ENCODE measurements at regions not wholly inside any gene's neighbourhood (a gene's known extent, or its start where the extent isn't known, plus 50 kb on each side); places are given as distances from the start of the nearest gene placed in this dataset.
"Not testable (repeated sequence)": the region's sequence is repeated elsewhere in the genome, so short reads cannot be mapped to it uniquely, and the experiment has no call there.

DNA sequence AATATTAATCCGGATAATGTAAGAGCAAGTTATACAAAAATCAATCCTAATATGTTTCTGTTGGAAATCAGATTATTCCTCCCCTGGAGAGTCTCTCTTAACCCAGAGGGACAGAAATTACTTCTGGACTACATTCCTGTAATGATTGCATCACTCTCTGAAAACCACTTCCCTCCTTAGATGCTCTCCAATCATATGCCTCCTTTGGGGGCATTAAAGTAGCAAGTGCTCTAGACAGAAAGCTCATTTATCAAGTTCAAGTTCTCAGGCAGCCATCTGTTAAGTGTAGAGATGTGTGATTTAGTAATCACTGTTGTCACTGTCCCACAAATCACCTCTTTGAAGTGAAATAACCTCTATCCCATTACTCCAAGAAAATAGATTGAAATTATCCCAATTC, 247.1 kb downstream of the SLCO4C1 start:
- no peak for DNase-seq (ENCODE audit: low spot score)

DNA sequence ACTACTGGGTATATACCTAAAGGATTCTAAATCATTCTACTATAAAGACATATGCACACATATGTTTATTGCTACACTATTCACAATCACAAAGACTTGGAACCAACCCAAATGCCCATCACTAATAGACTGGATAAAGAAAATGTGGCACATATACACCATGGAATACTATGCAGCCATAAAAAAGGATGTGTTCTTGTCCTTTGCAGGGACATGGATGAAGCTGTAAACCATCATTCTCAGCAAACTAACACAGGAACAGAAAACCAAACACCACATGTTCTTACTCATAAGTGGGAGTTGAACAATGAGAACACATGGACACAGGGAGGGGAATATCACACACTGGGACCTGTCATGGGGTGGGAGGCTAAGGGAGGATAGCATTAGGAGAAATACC, 249.0 kb downstream of the SLCO4C1 start:
- not testable (repeated sequence) for DNase-seq (ENCODE audit: low spot score)

DNA sequence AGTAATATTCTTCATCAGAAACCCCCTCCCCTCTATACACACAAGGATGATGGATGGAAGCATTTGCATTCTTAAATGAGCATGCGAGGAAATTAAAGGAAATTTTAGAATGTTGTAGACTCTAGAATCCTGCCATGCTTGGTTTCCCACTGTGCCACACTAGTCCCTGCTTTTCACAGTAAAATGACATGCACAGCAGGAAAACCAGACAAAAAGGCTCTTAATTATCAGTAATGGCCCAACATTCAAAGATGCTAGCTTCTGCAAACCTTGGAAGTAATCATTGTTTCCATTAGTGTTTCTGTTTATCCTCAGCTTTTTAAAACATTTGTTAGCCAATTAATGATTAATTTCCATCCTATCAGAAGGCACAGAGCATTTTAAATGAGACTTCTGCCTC, 255.8 kb downstream of the SLCO4C1 start:
- DNase-seq (ENCODE audit: low spot score), result no peak

DNA sequence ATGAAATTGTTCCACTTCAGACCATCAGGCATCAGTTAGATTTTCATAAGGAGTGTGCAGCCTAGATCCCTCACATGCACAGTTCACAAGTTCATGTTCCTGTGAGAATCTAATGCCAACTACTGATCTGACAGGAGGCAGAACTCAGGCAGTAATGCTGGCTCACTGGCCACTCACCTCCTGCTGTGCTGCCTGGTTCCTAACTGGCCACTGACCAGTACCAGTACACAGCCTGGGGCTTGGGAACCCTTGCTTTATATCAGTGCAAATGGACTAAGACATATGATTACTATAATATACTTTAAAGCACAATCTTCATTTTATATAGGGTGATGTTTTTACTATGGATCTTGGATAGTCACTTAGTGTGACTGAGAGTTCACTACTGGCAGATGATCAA, 259.2 kb downstream of the SLCO4C1 start:
- DNase-seq (ENCODE audit: low spot score), result no peak

DNA sequence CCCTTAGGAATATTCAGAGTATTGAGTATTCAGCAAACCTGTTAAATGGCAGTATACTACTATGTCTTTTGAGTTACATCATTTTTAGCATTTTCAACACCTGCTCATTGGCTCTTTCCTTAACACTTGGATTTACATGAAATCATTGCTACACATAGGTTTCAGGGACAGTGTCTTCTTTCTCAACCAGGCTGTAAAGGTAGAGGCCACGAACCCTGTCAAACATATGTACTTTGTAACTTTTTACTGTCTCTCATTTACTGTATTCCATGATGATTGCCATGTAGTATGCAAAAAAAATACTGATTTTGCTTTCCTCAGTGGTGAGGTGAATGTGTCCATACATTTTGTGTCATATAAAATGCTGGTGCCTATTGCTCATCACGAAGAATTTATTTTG, 264.4 kb downstream of the SLCO4C1 start:
- DNase-seq (ENCODE audit: low spot score), result no peak

DNA sequence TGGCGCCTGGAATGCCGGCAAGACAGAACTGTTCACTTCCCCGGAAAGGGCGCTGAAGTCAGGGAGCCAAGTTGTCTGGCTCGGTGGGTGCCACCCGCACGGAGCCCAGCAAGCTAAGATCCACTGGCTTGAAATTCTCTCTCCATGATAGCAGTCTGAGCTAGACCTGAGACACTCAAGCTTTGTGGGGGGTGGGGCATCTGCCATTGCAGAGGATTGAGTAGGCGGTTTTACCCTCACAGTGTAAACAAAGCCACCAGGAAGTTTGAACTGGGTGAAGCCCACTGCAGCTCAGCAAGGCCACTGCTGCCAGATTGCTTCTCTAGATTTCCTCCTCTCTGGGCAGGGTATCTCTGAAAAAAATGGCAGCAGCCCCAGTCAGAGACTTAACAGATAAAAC, 277.4 kb downstream of the SLCO4C1 start:
- DNase-seq (ENCODE audit: low spot score), result no peak

DNA sequence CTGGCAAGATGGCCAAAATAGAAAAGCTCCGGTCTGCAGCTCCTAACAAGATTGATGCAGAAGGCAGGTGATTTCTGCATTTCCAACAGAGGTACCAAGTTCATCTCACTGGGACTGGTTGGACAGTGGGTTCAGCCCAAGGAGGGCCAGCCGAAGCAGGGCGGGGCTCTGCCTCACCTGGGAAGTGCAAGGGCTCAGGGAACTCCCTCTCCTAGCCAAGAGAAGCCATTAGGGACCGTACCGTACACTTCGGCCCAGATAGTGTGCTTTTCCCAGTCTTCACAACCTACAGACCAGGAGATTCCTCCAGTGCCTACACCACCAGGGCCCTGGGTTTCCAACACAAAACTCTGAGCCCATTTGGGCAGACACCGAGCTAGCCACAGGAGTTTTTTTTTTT, 277.8 kb downstream of the SLCO4C1 start:
- DNase-seq (ENCODE audit: low spot score), result no peak

DNA sequence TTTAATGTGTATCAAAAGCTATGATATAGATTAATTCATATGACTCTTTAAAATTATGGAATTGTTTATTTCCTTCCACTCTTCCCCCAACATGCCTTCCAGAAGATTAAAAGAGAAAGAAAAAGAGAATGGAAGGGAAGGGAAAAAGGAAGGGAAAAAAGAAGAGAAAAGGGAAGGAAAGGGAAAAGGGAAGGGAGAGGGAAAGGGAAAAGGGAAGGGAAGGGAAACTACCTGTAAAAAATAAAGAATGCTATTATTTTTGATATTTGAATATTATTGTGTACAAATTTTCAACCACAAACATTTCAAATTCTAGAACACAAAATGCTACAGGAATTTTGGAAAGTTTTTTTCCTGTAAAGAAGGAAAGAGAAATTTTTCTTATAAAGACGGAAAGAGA, 281.7 kb downstream of the SLCO4C1 start:
- DNase-seq (ENCODE audit: low spot score), result no peak

DNA sequence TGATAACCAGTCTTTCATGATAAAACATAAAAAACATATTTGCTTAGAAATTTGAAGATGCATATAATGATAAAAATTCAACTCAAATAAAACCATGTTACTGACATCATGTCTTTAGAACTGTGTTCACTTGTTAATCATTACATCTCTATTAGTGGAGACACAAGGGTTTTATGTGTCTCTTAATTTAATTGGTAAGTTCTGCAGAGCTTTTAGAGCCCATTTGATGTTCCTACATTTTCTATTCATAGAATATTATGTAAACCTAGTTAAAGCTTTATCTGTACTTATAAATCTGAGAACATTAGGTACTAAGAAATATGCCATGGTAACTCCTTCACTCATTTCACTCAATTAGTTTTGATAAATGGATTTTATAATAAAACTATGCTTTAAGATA, 285.4 kb downstream of the SLCO4C1 start:
- no peak for DNase-seq (ENCODE audit: low spot score)

DNA sequence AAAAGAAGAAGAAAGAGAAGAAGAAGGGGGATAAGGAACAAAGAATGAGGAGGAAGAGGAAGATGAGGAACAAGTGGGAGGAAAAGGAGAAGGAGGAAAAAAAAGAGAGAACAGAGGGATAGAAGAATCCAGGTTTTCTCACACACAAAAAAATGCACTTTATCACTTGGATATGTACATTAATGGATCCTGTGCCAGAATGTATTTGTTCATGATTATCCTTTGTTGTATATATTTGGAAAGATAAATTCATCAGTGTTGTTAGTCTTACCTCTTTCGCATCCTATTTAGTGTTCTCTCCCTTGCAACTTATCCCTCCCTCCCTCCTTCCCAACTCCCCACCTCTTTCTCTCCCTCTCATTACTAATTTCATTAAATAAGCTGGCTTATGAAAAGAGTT, 298.8 kb downstream of the SLCO4C1 start:
- no peak for DNase-seq (ENCODE audit: low spot score)

DNA sequence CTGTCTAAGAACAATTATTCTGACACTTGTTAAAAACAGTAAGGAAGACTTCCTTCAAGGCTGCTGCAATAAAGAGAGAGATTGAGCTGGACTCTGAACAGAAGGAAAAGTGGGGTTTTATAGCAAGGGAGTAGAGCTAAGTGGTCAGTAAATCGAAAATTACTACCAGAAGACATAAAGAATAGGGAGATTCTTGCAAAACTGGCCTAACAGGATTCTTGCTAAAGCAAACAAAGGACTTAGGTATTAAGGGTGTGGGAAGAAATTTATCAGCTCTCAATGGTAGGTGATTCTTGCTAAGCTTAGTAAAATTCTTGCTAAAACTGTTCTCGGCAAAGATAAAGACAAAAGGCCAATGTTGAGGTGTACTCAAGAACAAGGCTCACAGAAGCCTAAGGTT, 300.5 kb downstream of the SLCO4C1 start:
- DNase-seq (ENCODE audit: low spot score), result no peak

DNA sequence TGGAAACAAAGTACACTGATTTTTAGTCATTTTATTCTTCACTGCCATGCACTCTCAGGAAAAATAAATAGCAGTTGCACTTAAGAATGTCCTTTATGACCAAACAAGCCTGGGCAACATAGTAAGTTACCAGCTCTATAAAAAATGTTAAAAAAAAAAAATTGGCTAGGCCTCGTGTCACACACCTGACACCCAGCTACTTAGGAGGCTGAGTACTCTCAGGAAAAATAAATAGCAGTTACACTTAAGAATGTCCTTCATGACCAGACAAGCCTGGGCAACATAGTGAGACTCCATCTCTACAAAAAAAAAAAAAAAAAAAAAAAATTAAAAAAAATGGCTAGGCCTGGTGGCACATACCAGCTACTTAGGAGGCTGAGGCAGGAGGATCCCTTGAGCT, 304.6 kb downstream of the SLCO4C1 start:
- DNase-seq (ENCODE audit: low spot score), result no peak

DNA sequence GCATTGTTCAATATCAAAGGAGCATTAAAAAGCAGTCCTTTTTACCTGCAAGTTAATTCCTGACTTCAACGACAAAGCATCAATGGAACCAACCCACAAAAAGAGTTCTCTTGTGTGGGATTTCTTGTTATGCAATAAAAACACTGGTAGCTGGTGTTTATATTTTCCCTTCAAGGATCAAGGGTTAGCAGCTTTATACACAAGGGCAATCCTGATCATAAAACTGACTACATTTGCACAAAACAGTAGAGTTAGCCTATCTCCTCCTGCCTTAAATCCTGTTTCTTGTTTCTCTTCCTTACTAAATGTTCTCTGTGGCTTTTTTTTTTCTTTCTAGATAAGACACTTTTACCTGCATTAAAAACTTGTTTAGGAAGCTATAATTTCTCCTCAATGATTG, 306.4 kb downstream of the SLCO4C1 start:
- no peak for DNase-seq (ENCODE audit: low spot score)

DNA sequence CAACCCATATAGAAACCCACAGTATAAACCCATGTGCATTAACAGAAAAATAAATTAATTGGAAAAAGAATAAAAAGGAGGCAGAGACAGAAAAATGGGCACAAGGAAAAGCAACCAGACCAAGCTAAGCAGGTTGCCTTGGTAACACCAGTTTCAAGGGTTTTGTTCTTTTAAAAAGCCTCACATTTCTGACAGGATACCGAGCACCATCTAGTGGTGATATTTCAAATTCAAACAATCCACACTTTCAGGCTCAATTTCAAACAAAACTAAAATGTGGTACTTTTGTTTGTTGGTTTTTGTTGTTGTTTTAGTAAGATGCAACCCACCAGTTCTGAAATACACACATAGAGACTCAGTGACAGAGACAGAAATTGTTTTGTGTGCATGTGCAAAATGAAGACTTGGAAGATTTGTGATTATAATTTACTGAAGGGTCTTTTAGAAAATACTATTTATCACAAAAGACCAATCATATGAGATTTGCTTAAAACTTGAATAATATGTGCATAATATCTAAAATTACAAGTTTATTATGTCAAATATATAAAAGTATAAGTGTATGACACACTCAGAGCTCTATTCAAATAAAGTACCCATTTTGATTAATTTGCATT, 318.2 kb downstream of the SLCO4C1 start:
- DNase-seq (ENCODE audit: low spot score), result peak; percentile 16

DNA sequence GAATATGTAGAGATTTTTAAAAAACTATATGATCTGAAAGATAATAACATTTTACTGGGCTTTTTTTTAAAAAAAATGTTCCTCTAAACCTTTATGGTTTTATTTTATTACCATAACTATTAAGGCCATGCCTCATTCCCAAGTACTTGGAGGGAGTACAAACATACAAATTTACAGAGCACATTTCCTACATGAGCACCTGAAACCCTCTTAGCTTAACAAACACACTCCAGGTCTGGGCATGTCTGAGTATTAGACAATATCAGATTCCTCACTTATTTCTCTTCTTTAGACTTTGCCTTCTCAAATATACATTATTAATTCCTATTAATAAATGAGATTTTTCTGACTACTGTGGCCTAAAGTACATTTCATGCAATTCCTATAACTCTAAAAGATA, 319.2 kb downstream of the SLCO4C1 start:
- DNase-seq (ENCODE audit: low spot score), result no peak

DNA sequence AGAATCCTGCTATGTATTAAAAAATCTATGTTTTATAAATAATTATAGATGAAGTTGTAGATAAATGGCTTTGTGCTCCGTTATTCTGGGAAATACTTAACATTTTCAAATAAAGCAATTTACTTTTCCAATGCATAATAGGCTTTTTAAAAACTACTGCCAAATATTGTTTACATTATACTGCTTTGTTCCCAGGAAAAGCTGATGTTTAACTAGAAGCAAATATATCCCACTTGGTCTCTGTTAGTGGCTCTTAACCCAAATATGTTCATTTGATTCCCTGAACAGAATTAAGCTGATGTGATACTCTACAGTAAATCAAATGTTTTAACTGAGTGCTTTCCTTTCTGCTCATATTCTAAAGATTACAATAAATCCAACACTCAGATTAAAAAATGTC, 326.3 kb downstream of the SLCO4C1 start:
- DNase-seq (ENCODE audit: low spot score), result no peak

DNA sequence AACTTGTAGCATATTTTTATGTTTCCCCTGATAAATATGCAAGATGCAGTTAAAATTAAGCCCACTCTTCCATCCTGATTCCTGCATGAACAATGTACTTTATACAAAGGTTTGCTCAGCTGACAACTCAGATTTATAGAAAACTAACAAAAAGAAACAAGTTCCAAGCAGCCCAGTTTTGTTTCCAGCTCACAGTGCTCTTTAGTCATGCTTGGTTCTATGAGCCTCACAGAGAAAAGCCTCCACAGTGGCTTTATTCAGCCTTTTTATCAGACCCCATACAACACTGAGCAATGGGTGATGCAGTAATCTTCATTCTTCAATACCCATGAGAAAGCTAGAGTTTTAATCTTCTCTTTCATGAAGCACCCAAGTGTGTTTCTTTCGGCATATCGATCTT, 329.6 kb downstream of the SLCO4C1 start:
- no peak for DNase-seq (ENCODE audit: low spot score)

DNA sequence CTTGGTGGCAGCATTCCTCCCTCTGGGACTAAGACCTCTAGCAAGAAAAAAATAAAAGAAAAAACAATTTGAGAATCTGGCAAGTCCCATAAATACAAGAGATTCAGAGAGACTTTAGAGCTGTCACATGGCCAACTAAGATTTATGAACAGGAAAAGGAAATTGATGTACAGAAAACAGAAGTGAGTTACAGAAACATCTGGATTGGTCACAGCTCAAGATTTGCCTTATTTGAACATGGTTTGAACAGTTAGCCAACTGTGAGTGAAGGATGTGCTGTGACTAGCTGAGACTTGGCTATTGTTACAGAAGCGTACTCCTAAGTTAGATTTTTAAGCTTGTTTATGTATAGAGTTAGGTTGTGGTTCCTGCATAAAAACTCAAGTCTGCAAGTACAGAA, 340.2 kb downstream of the SLCO4C1 start:
- DNase-seq (ENCODE audit: low spot score), result no peak

DNA sequence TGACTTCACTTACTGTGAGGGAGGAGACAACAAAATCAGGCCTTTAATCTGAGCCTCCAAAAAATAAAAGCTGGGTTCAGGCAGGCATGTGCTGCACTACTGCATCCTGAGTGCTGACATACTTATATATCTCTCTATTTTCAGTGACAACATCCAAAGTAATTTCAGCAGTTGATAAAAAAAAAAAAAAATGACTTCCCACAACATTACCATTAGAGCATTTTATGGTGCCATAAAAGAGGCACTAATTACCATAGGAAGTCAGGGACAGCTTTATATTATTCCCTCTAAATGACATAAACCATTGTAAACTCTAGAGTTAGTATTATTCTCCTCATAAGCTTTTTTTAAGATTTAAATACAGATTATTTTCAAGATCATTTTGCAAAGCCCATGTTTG, 346.1 kb downstream of the SLCO4C1 start:
- no peak for DNase-seq (ENCODE audit: low spot score)

DNA sequence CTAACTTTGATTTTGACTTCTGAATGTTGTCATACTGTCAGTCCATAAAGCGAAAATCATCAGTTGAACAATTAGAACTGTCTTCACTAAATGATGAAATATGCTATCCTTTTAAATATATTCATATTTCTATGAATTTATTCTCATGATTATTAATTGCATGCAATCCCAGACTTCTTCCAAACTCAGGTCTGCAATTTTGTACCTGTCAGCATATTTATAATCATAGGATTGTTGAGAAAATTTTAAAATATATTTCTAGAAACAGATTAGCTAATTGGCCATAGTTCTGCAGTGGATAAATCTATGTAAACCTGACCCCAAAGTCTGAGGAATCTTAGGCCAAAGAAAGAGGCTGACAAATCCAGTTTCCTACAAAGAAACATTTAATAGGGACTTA, 347.5 kb downstream of the SLCO4C1 start:
- no peak for DNase-seq (ENCODE audit: low spot score)

DNA sequence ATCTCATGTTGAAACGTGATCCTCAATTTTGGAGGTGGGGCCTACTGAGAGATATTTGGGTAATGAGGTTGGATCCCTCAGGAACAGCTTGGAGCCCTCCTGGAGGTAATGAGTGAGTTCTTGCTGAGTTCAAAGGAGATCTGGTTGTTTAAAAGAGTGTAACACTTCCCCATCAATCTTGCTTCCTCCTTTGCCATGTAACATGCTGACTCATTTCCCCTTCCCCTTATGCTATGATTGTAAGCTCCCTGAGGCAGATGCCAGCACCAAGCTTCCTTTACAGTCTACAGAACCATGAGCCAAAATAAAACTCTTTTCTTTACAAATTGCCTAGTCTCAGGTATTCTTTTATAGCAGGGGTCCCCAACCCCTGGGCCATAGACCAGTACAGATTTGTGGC, 352.3 kb downstream of the SLCO4C1 start:
- DNase-seq (ENCODE audit: low spot score), result no peak

DNA sequence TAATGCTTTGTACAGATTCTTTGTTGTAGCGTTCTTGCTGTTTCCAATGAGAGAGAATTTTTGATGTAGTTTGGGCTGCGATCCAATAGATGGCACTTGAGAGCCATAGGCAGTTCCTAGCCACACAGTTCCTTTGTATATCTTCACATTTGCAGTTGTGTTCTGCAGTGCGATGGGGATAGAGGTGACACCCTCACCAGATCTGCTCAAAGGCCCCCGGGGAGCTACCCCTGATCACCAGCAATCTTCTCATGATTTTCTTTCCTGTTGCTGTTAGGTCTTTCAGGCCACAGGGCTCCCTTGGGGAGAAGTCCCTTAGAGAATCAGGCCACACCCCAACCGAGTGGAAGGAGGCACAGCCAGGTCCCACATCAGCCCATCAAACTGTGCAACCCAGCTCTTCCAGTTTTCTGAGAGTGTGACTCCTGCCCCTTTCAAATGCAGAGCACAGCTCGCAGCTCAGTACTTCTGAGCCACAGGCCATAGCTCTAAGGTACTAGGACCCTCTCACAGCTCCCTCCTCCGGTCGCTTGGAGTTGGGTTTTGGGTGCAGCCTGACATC, 353.7 kb downstream of the SLCO4C1 start:
- DNase-seq (ENCODE audit: low spot score), result peak; percentile 15

DNA sequence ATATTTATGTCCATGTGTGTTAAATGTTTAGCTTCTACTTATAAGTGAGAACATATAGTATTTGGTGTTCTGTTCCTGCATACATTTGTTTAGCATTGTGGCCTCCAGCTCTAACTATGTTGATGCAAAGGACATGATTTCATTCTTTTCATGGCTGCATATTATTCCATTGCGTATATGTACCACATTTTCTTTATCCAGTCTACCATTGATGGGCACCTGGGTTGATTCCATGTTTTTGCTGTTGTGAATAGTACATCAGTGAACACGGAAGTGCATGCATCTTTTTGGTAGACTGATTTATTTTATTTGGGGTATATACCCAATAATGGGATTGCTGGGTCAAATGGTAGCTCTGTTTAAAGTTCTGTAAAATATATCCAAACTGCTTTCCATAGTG, 359.0 kb downstream of the SLCO4C1 start:
- DNase-seq (ENCODE audit: low spot score), result no peak

DNA sequence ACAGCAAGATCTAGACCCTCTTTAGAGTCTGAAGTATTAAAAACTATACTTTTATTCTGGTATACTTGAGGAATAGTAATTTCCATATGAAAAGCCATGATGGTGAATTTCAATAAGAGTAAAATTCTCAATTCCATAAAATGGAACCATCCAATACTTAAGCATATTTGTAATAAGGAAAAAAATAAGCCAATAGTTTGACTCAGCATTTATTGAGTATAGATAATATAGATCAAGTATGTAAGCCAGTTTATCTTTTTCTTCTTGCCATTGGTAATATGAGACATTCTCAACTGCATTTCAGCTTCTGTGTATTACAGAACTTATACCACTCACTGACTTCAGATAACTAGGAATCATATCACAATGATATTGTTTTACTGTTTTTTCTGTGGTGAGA, 361.0 kb downstream of the SLCO4C1 start:
- no peak for DNase-seq (ENCODE audit: low spot score)

DNA sequence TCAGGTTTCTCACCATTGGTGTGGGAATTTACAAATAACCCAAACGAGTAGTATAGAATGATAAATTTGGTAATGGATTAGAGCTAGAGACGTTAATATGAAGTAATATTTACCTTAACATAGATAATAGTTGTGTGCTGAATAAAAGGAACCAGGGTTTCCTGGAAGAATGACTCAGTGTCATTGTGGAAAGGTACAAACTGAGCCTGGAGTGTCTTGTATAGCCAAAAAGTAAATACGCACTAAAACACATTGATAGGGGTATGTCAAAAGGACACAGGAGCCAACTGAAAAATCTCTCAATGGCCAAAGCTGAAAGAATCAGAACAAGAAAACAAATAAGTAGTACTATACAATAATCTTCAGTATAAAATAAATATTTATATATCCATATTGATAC, 363.5 kb downstream of the SLCO4C1 start:
- no peak for DNase-seq (ENCODE audit: low spot score)

Data from HuH-7.5 (cell line).